HCT116 (cell line): ENCODE measurements at regions not wholly inside any gene's neighbourhood (a gene's known extent, or its start where the extent isn't known, plus 50 kb on each side); places are given as distances from the start of the nearest gene placed in this dataset.
"Not testable (repeated sequence)": the region's sequence is repeated elsewhere in the genome, so short reads cannot be mapped to it uniquely, and the experiment has no call there.

Experiments used
- ATAC-seq: fragments of 200-7000 bp; cut with Tn5 transposase; 2 replicates; pipeline ENCODE4 v1.9.1; 2020; ENCODE audit warnings: mild to moderate bottlenecking, moderate library complexity
- BruUV-seq: library from RNA; stranded (reverse); fragments of 400-500 nt; replicated peaks from 2 replicates; lab custom pipeline; 2021; lab: Mats Ljungman, UMichigan
- CTCF ChIA-PET: fragments of 300-600 bp; sonication (Branson Sonifier 250); formaldehyde crosslinking; loops from one replicate; lab custom pipeline; 2021; ENCODE audit warnings: antibody characterized with exemption; lab: Charles Lee
- POLR2A ChIA-PET: fragments of 300-600, 350-600 bp; sonication (Branson Sonifier 250); formaldehyde crosslinking; loops from one replicate; lab custom pipeline; 2021; ENCODE audit warnings: antibody characterized with exemption; lab: Charles Lee
- RAD21 ChIA-PET, 2 experiments: fragments of 300-600 bp; sonication (Branson Sonifier 250); formaldehyde crosslinking; loops; one replicate each; lab custom pipeline; 2023; ENCODE audit warnings: low total read pairs in 2 of 2; ENCODE audit not compliant: uncharacterized antibody in 2 of 2, unreplicated experiment in 2 of 2, low non-redundant PET in 1 of 2; lab: Charles Lee
- DNase-seq: peaks from one replicate; pipeline ENCODE4 v3.0.0-alpha.2; 2010; ENCODE audit warnings: low read depth, low spot score
- H2AFZ ChIP-seq: fragments of 200-600 bp; shearing (Covaris generic), sonication (generic); 2 replicates; pipeline ENCODE4 v1.6.1; 2017; ENCODE audit warnings: low read depth, mixed run types, mixed read lengths, antibody characterized with exemption, low read length; ENCODE audit not compliant: poor library complexity, severe bottlenecking
- H3K27ac ChIP-seq: 2 replicates; pipeline ENCODE4 v1.5.1; 2012; ENCODE audit warnings: low read depth, low read length
- H3K27me3 ChIP-seq: fragments of 200-600 bp; sonication (generic); 2 replicates; pipeline ENCODE4 v1.6.1; 2016; ENCODE audit warnings: mixed run types, low read length, mixed read lengths; ENCODE audit not compliant: insufficient read depth
- H3K36me3 ChIP-seq, 2 experiments: fragments of 200-500 bp in 1 of 2; fragments of 200-600 bp in 1 of 2; sonication (Bioruptor generic) in 1 of 2; sonication (generic) in 1 of 2; 2 replicates each; pipeline versions ENCODE4 v1.5.1 to v1.6.1; 2014 to 2016; ENCODE audit warnings: low read length in 2 of 2, inconsistent platforms in 1 of 2, mixed read lengths in 1 of 2, mixed run types in 1 of 2; ENCODE audit not compliant: insufficient read depth in 2 of 2, control insufficient read depth in 1 of 2
- H3K4me1 ChIP-seq, 2 experiments: fragments of 200-600 bp in 1 of 2; sonication (generic) in 1 of 2; 2 replicates each; pipeline versions ENCODE4 v1.5.1 to v1.6.1; 2012 to 2017; ENCODE audit warnings: low read length in 2 of 2, inconsistent platforms in 1 of 2, mild to moderate bottlenecking in 1 of 2, mixed read lengths in 1 of 2, mixed run types in 1 of 2, moderate library complexity in 1 of 2; ENCODE audit not compliant: insufficient read depth in 2 of 2, control insufficient read depth in 1 of 2
- H3K4me2 ChIP-seq: fragments of 200-600 bp; sonication (generic); 2 replicates; pipeline ENCODE4 v1.6.1; 2017; ENCODE audit warnings: mixed run types, low read length, mixed read lengths
- H3K4me3 ChIP-seq, 2 experiments: fragments of 200-600 bp in 1 of 2; sonication (generic) in 1 of 2; replicated peaks in 1 of 2; 2 replicates each; pipeline ENCODE4 v1.5.1; 2011 to 2016; ENCODE audit warnings: low read length in 2 of 2, control low read depth in 1 of 2, low read depth in 1 of 2, mild to moderate bottlenecking in 1 of 2, mixed read lengths in 1 of 2, mixed run types in 1 of 2
- H3K79me2 ChIP-seq: fragments of 200-600 bp; sonication (generic); 2 replicates; pipeline ENCODE4 v1.6.1; 2017; ENCODE audit warnings: mild to moderate bottlenecking, mixed run types, low read length, moderate library complexity, mixed read lengths; ENCODE audit not compliant: insufficient read depth
- H3K9ac ChIP-seq: fragments of 200-600 bp; sonication (generic); 2 replicates; pipeline ENCODE4 v1.6.1; 2016; ENCODE audit warnings: low read length, mixed read lengths
- H3K9me2 ChIP-seq: fragments of 200-600 bp; sonication (generic), shearing (Covaris generic); 2 replicates; pipeline ENCODE4 v1.6.1; 2017; ENCODE audit warnings: mixed run types, mild to moderate bottlenecking, moderate library complexity; ENCODE audit not compliant: insufficient read depth
- H3K9me3 ChIP-seq, 2 experiments: fragments of 200-500 bp in 1 of 2; fragments of 200-600 bp in 1 of 2; sonication (Bioruptor generic) in 1 of 2; sonication (generic) in 1 of 2; 2 replicates each; pipeline ENCODE4 v1.6.1; 2014 to 2017; ENCODE audit warnings: low read length in 2 of 2, mixed read lengths in 2 of 2, inconsistent platforms in 1 of 2, low read depth in 1 of 2, mild to moderate bottlenecking in 1 of 2, mixed run types in 1 of 2, moderate library complexity in 1 of 2; ENCODE audit not compliant: control insufficient read depth in 1 of 2, insufficient read depth in 1 of 2
- H4K20me1 ChIP-seq: fragments of 200-600 bp; sonication (generic), shearing (Covaris generic); 2 replicates; pipeline ENCODE4 v1.6.1; 2017; ENCODE audit warnings: mixed run types, mild to moderate bottlenecking, moderate library complexity; ENCODE audit not compliant: insufficient read depth
- CEBPB ChIP-seq: IDR thresholded peaks from 2 replicates; pipeline ENCODE4 v1.6.1; 2012; ENCODE audit warnings: low read depth
- CTCF ChIP-seq, 3 experiments: fragments of 200-600 bp in 1 of 3; sonication (generic) in 1 of 3; IDR thresholded peaks in 2 of 3; conservative IDR thresholded peaks in 1 of 3; 2 replicates each; pipeline ENCODE4 v1.5.1; 2012 to 2017; ENCODE audit warnings: low read depth in 2 of 3, low read length in 2 of 3, antibody characterized with exemption in 1 of 3, borderline replicate concordance in 1 of 3, control low read depth in 1 of 3, mild to moderate bottlenecking in 1 of 3, mixed read lengths in 1 of 3, mixed run types in 1 of 3, moderate library complexity in 1 of 3; ENCODE audit not compliant: insufficient read depth in 1 of 3
- EGR1 ChIP-seq: IDR thresholded peaks from 2 replicates; pipeline ENCODE4 v1.6.1; 2012; ENCODE audit warnings: low read depth
- EZH2 ChIP-seq: fragments of 200-600 bp; sonication (generic); IDR thresholded peaks from 2 replicates; pipeline ENCODE4 v1.6.1; 2017; ENCODE audit warnings: antibody characterized with exemption, mixed run types
- RAD21 ChIP-seq: IDR thresholded peaks from 2 replicates; pipeline ENCODE4 v1.6.1; 2012; ENCODE audit warnings: low read depth, mild to moderate bottlenecking
- REST ChIP-seq: IDR thresholded peaks from 2 replicates; pipeline ENCODE4 v1.6.1; 2012; ENCODE audit warnings: low read depth
- ZNF274 ChIP-seq: fragments of 200-500 bp; sonication (Bioruptor generic); IDR thresholded peaks from 2 replicates; pipeline ENCODE4 v1.6.1; 2014; ENCODE audit warnings: mild to moderate bottlenecking, low read depth, low read length, inconsistent platforms
- intact Hi-C: fragments of 100-400 bp; cut with micrococcal nuclease; formaldehyde crosslinking; loops from 2 replicates; pipeline ENCODE4 v1.10.0; 2022

GRCh38 chr9:135360617-135361016 is 119.0 kb upstream of the PPP1R26 start (continued):
- TF ChIP-seq REST = no peak

- H3K27me3 ChIP-seq, BruUV-seq, RAD21 ChIA-PET, POLR2A ChIA-PET, intact Hi-C loops, H4K20me1 ChIP-seq, H3K36me3 ChIP-seq, H3K27ac ChIP-seq, H3K9me3 ChIP-seq, CTCF ChIA-PET, H3K4me3 ChIP-seq, H3K9me2 ChIP-seq, H3K79me2 ChIP-seq, H3K4me2 ChIP-seq, H2AFZ ChIP-seq, H3K9ac ChIP-seq, ATAC-seq, H3K4me1 ChIP-seq, DNase-seq: not testable (repeated sequence)
These were observed 117.9 kb upstream of the PPP1R26 start for GRCh38 chr9:135361668-135362067.

- BruUV-seq = no TSS peak
- no peaks in the 10 kb centered on the region for H3K9me3 ChIP-seq
- TF ChIP-seq ZNF274 = no peak
- TF ChIP-seq RAD21 = no peak
- no peak for TF ChIP-seq EZH2
- no peak for TF ChIP-seq CTCF (IDR thresholded peaks at IDR 0.05 in 2 of 3, conservative IDR thresholded peaks at IDR 0.05 in 1 of 3; ENCODE audit: borderline replicate concordance in 1 of 3, insufficient read depth in 1 of 3, low read depth in 2 of 3, low read length in 2 of 3)
- no peak for TF ChIP-seq CEBPB
- TF ChIP-seq REST = no peak
- TF ChIP-seq EGR1 = no peak
These were observed 116.0 kb upstream of the PPP1R26 start for GRCh38 chr9:135363596-135363995.

More at GRCh38 chr9:135363596-135363995, 116.0 kb upstream of the PPP1R26 start:
- ATAC-seq = no peak
- no peaks in the 10 kb centered on the region for H3K36me3 ChIP-seq
- no peak overlapping the region for H2AFZ ChIP-seq
- H3K27ac ChIP-seq = no peak overlapping the region
- no peaks in the 10 kb centered on the region for H4K20me1 ChIP-seq
- no peaks in the 10 kb centered on the region for H3K27me3 ChIP-seq
- ChIA-PET CTCF (no interaction called here), RAD21 (no interaction called here), POLR2A (no interaction called here)
- intact Hi-C loops = no loop called here
- H3K4me1 ChIP-seq = no peaks in the 10 kb centered on the region
- H3K9me2 ChIP-seq = no peaks in the 10 kb centered on the region
- H3K4me3 ChIP-seq = no peak overlapping the region
- no peak overlapping the region for H3K4me2 ChIP-seq
- no peak for DNase-seq
- H3K79me2 ChIP-seq = no peaks in the 10 kb centered on the region
- no peak overlapping the region for H3K9ac ChIP-seq
